H1 (cell line): ENCODE measurements at regions not wholly inside any gene's neighbourhood (a gene's known extent, or its start where the extent isn't known, plus 50 kb on each side); places are given as distances from the start of the nearest gene placed in this dataset.

Experiments used
- BRCA1 ChIP-seq: IDR thresholded peaks from 2 replicates; pipeline ENCODE4 v1.6.1; 2012; ENCODE audit warnings: low read depth, low read length, improper control_type of control experiment
- TBP ChIP-seq: IDR thresholded peaks from 2 replicates; pipeline ENCODE4 v1.6.1; 2011; ENCODE audit warnings: low read depth, low read length, improper control_type of control experiment
- TEAD4 ChIP-seq: IDR thresholded peaks from 2 replicates; pipeline ENCODE4 v1.6.1; 2012; ENCODE audit warnings: low read depth, low read length, inconsistent platforms, mixed read lengths
- TF ChIP-seq, protein P1 (sequence below): IDR thresholded peaks from 2 replicates; pipeline ENCODE4 v1.6.1; 2012; ENCODE audit warnings: inconsistent platforms

DNA sequence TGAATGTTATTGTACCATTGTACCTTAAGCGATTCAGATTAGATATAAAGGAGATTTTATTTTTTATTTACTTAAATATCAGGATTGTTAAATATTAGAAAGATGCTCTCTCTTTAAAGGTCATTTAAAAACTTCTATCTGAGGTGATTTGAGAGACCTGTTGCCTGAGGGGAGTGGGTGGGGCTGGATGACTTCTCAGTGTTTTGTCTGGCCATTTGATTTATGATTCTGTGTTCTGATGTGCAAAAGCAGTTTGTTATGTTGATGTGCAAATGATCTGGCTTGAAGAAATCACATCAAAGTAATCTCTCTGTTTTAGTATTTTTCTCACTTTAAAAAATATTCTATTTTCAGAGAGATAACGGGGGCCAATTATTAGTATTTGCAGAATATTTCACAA lies 370.8 kb downstream of the NUP35 start (continued):
- TF ChIP-seq TEAD4 (no peak), BRCA1 (no peak), TBP (no peak)
- TF ChIP-seq, protein P1, sequence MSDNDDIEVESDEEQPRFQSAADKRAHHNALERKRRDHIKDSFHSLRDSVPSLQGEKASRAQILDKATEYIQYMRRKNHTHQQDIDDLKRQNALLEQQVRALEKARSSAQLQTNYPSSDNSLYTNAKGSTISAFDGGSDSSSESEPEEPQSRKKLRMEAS, result no peak
